GM23338 (cell line): ENCODE measurements at regions not wholly inside any gene's neighbourhood (a gene's known extent, or its start where the extent isn't known, plus 50 kb on each side); places are given as distances from the start of the nearest gene placed in this dataset.

ENCODE experiments used
- CREB1 ChIP-seq: fragments of 250-450 bp; sonication (Bioruptor Pico); IDR thresholded peaks from 2 replicates; pipeline ENCODE4 v1.5.0; 2020; ENCODE audit warnings: low read depth, mild to moderate bottlenecking, moderate library complexity
- CTCF ChIP-seq, 2 experiments: fragments of 200-600 bp in 1 of 2; sonication (generic) in 1 of 2; conservative IDR thresholded peaks; 2 replicates each; pipeline versions ENCODE4 v1.5.1 to v1.6.1; 2016 to 2017; ENCODE audit warnings: antibody characterized with exemption in 2 of 2, low read depth in 2 of 2, mild to moderate bottlenecking in 2 of 2, moderate library complexity in 1 of 2
- EZH2 ChIP-seq: fragments of 200-600 bp; sonication (generic); IDR thresholded peaks from one replicate; pipeline ENCODE4 v1.8.0; 2017; ENCODE audit warnings: antibody characterized with exemption, mild to moderate bottlenecking, low read depth; ENCODE audit not compliant: unreplicated experiment
- POLR2AphosphoS5 ChIP-seq: IDR thresholded peaks from 2 replicates; pipeline ENCODE4 v1.6.1; 2016; ENCODE audit warnings: antibody characterized with exemption, low read depth
- ZNF114 ChIP-seq: fragments of 250-450 bp; sonication (Bioruptor Pico); IDR thresholded peaks from 2 replicates; pipeline ENCODE4 v1.5.0; 2020; ENCODE audit warnings: mild to moderate bottlenecking, moderate library complexity
- TF ChIP-seq, protein P1 (sequence below): IDR thresholded peaks from 2 replicates; pipeline ENCODE4 v1.6.1; 2016; ENCODE audit warnings: antibody characterized with exemption

DNA sequence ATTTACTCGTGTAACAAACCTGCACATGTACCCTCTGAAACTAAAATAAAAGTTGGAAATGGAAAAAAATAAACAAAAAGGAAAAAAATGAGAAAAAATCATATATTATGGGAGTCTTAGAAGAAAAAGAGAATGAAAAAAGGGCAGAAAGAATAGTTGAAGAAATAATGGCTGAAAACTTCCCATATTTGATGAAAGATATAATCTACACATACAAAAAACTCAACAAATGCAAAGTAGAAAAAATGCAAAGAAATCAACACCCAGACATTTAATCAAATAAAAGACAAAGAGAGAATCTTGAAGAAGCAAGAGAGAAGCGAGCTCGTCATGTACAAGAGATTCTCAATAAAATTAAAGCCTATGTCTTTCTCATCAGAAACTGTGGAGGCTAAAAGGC is 73.8 kb downstream of the SLC25A46 start:
- TF ChIP-seq, protein P1, sequence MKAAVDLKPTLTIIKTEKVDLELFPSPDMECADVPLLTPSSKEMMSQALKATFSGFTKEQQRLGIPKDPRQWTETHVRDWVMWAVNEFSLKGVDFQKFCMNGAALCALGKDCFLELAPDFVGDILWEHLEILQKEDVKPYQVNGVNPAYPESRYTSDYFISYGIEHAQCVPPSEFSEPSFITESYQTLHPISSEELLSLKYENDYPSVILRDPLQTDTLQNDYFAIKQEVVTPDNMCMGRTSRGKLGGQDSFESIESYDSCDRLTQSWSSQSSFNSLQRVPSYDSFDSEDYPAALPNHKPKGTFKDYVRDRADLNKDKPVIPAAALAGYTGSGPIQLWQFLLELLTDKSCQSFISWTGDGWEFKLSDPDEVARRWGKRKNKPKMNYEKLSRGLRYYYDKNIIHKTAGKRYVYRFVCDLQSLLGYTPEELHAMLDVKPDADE, result no peak
- no peak for TF ChIP-seq POLR2AphosphoS5
- TF ChIP-seq EZH2, result no peak
- no peak for TF ChIP-seq CREB1 (CRISPR knock-in tag)
- TF ChIP-seq CTCF (conservative IDR thresholded peaks at IDR 0.05; ENCODE audit: low read depth in 2 of 2), result no peak
- no peak for TF ChIP-seq ZNF114 (CRISPR knock-in tag)
